ENCODE measurements at regions not wholly inside any gene's neighbourhood (a gene's known extent, or its start where the extent isn't known, plus 50 kb on each side); places are given as distances from the start of the nearest gene placed in this dataset.

DNA sequence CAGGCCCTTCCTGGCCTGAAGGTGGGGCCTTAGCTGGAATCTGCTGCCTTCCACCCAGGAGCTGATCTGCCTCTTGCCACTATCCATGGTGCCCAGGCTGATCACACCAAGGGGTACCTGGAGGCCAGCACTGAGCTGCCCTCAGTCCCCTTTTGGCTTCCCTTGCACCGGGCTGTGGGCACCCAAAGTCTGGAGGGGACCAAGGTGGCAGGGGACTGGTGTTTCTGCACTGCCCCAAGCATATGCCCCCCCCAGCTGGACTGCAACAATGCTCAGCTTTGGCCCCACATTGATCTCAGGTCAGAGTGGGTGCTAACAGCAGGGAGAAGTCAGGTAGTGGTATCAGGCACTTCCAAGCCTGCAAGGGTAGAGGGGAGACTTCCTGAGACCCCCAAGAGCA lies 902.6 kb upstream of the EPHA6 start:
- no peak for DNase-seq (ENCODE audit: low read depth in 2 of 2)

DNA sequence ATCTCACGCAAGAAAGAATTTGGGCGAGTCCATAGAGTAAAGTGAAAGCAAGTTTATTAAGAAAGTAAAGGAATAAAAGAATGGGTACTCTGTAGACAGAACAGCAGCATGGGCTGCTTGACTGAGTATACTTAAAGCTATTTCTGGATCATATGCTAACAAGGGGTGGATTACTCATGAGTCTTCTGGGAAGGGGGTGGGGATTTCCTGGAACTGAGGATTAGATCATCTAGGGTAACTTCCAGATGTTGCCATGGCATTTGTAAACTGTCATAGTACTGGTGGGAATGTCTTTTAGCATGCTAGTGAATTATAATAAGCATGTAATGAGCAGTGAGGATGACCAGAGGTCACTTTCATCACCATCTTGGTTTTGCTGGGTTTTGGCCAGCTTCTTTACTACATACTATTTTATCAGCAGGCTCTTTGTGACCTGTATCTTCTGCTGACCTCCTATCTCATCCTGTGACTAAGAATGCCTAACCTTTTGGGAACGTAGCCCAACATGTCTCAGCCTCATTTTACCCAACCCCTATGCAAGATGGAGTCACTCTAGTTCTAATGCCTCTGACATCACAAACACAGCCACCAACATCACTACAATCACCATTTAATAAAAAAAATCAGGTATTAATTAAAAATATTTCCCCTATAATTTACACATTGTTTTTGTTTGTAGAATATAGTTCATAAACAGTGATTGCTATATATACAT lies 890.7 kb upstream of the EPHA6 start:
- peak; percentile 5 for DNase-seq (ENCODE audit: low read depth in 2 of 2)

DNA sequence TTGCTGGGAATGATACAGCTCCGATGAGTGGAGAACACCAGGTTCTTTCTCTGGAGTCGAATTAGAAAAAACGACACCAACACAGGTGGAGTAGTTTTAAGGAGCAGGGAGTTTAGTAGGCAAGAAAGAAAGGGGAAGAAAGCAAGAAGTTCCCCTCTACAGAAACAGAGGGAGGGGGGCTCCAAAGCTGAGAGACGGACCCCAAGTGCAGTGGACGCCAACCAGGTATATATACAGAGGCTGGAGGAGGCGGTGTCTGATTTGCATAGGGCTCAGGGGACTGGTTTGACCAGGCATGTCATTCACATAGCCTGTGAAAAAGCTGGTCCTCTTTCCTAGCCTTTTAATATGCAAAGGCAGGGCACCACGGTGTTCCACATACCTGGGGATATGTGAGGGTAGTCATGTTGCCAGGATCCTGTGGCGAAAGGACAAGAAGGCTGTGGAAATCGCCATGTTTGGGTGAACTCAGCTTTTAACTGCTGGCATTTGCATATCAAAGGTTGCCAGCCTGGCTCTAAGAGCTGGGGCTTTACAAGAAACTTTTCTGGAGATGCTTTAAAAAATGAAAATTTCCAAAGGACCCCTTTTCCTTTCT lies 887.4 kb upstream of the EPHA6 start:
- DNase-seq (ENCODE audit: low read depth in 2 of 2) = no peak

DNA sequence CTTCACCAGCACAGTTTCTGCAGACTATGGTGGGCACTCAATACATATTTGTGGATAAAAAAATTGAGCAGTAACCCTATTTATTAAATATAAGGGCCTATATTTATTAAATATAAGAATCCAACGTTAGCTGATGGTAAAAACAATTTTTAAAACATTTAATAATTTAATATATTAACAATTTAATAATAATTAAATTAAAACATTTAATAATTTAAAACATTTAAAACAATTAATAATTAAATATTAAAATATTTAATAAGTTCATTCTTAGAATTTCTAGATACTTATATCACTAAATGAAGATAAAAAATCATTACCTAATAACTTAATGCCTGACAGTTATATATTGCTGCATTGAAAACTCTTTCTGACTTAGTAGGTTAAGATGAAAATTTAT lies 880.2 kb upstream of the EPHA6 start:
- DNase-seq (ENCODE audit: low read depth in 2 of 2) = no peak

DNA sequence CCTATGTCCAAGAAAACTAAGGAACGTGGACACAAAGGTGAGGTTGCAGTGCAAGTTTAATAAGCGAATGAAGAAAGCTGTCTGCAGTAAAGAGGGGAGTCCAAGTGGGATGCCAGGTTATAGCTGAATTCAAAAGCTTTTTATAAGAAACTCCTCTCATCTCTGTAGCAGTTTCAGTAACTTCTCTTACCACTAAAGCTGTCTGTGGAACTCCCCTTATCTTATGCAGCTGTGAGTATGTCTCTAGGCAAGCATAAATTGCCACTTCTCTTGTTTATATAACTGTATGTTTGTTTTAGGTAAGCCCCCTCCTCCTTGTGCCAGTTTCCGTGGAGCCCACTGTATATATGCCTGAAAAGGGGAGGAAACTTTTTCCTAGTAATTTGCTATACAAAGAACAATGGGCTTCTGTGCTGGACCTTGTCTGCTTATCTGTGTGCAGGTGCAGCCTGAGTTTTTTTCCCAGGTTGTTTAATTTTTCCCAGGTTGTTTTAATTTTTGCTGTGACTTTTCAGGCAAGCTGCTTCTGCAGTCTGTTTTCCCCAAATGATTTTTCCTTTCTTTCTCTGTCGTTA lies 875.1 kb upstream of the EPHA6 start:
- DNase-seq (ENCODE audit: low read depth in 2 of 2) = no peak

DNA sequence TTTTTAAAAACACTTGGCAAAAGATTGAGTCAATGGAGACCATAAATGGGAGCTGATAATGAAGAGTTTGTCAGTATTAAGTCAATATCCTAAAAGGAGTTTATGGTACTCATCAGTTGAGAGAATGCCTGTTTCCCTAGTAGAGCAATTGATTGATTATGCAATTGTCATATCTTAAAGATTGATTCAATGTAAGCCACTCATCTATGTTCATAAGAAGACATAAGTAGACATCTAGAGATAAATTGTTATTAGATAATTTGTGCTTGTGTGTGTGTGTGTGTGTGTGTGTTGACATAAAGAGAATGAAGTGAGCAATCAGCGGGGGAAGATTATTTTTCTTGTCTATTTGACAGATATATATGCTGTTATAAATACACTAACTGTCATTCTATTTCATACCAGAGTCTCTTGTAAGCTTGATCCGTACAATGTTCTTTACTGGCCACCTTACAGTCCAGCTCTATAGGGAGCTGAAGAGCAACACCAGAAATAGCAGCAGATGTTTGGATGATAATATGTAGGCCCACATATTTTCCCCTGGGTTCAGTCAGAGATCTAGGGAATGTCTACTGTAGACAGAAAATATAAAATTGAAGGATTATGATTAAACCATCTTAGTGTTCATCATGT lies 848.6 kb upstream of the EPHA6 start:
- no peak for DNase-seq (ENCODE audit: low read depth in 2 of 2)

DNA sequence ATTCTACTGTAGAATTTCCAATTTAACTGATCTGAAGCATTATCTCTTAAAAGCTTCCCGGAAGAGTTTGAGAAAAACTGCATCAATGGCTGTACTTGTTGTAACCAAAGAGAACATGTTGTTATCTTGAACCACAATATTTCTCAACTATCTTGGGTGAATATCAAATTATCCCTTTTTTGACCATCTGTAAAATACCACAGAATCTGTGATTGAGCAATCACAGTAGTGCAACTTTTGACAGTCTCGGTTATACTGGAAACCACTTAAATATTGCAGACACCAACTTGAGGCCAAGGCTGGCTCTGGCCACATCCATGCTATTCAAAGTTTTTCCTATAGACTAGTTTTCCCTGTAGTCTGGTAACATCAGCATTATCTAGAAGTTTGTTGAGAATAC lies 842.8 kb upstream of the EPHA6 start:
- DNase-seq (ENCODE audit: low read depth in 2 of 2) = no peak

DNA sequence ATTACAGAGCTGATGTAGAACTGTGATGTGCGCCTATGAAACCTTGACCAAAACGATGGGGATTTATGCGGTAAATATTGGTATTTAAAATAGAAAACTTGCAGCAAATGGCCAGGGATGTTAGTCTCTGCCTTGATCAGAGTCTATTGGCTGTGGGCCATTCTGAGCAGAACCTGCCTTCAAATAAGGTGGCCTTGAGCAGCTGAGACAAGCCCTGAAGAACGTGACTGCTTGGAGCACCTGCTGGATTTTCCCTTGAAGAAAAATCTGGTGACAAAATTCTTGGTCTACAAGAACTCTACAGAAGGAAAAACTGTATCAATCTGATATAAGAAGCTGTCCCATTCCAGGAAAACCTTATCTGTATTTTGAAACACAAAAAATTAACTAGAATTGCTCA lies 820.1 kb upstream of the EPHA6 start:
- no peak for DNase-seq (ENCODE audit: low read depth in 2 of 2)

DNA sequence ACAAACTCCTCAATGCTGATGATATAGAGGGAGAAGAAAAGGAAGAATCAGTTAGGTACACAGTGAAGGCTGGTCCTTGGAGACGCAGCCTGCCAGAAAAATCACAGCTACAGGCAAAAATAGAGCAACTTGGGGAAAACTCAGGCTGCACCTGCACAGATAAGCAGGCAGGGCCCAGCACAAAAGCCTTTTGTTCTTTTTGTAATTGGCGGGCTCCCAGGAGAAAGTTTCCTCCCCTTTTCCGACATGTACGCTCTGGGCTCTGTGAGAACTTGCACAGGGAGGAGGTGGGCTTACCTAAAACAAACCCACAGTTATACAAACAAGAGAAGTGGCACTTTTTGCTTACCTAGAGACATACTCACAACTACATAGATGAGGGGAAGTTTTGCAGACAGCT lies 813.4 kb upstream of the EPHA6 start:
- no peak for DNase-seq (ENCODE audit: low read depth in 2 of 2)

DNA sequence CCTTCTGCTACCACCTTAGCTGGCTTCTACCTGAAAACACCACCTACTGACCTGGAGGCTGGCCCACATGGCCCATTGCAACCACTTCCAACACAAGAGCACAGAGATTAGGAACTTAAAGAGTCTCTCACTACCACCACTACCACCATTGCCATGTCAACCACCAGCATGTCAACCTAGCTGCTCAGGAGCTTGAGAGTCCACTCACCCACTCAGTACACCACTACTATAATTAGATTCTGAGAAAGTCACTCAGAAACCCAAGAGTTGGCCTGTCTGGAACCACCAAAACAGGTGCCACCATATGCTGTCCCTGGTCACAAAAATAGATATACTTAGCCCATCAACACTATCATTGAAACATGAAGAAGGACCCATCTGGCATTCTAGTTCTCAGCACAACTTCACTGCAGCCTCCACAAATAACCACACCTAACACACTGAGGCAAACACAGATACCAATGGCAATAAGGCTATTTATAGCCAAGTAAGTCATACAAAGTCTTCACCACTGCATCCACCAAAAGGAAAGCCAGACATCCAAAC lies 806.7 kb upstream of the EPHA6 start:
- no peak for DNase-seq (ENCODE audit: low read depth in 2 of 2)

DNA sequence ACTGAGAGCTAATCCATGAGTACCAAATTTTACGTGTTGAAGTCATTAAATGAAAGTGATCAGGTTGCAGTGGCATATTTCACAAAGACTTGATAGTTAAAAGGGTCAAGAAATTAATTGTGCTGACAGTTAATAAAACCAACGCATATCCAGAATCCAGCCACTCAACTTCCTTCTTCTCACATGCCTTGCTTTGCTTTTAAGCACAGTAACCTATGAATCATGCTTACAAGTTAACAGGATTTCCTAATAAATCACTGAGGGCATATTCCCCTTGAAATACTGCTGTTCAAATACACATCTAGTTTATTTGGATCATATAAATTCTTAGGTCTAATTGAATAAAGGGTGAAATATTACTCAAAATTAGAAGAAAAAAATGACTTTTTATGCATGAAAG lies 801.5 kb upstream of the EPHA6 start:
- no peak for DNase-seq (ENCODE audit: low read depth in 2 of 2)

DNA sequence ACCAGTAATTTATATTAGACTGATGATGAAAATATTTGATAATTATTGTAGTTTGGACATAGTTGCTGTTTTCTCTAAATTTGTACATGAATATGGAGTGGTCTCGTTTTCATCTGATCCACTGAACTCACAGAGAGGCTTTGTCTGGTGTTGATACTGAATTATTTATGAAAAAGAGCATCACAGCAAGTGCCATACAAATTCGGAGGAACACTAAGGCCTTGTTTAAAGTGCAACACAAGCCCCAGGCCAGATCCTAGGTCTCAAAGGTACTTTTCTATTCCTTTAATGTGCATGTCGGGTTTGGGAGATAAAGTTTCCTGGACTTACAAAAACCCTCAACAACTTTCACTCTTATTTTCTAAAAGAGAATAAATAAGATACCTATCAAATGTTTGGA lies 796.8 kb upstream of the EPHA6 start:
- no peak for DNase-seq (ENCODE audit: low read depth in 2 of 2)

DNA sequence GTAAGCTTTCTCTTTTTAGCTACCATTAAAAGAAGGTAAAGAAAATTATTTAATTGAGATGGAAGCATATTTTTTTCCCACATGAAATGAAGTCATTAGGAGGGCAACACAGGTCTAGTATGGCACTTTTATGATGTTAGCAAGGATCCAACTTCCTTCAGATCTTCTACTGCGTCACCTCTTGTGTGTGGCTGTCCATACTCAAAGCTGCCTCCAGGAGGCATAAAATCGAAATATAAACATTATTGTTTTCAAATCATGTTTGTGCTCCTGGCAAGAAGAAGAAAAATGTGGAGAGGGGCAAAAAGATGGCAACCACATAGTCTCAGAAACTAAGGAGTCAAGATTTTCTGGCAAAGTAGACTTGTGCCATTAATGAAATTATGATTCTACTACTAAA lies 791.7 kb upstream of the EPHA6 start:
- no peak for DNase-seq (ENCODE audit: low read depth in 2 of 2)

DNA sequence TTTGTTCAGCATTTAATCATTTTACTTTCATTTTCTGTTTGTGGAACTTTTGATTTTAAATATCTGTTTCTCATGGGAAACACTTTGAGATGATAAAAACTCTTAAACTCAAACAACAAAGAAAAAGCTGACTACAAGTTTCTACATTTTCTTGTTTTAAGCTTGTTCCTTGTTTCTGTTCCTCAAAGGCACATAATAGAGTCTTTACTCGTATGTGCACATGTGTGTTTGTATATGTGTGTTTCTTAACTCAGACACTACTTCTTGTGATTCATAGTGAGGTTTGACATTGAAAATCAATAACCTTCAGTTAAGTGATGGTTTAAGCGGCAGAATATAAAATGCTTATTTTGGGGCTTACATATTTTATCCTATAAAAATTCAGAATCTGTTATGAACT lies 786.7 kb upstream of the EPHA6 start:
- DNase-seq (ENCODE audit: low read depth in 2 of 2) = no peak

DNA sequence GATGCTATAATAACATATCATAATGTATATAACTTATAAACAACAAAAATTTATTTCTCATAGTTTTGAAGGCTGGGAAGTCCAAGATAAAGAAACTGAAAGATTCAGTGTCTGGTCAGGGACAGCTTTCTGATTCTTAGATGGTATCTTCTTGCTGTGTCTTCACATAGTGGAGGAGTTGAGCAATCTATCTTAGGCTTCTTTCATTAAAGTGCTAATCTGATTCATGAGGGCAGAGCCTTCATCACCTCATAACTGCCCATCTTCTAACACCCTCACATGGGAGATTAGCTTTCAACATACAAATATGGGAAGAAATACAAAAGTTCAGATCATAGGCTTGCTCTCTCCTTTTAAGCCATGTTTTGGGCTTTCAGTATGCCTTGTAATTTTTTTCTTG lies 774.8 kb upstream of the EPHA6 start:
- no peak for DNase-seq (ENCODE audit: low read depth in 2 of 2)

DNA sequence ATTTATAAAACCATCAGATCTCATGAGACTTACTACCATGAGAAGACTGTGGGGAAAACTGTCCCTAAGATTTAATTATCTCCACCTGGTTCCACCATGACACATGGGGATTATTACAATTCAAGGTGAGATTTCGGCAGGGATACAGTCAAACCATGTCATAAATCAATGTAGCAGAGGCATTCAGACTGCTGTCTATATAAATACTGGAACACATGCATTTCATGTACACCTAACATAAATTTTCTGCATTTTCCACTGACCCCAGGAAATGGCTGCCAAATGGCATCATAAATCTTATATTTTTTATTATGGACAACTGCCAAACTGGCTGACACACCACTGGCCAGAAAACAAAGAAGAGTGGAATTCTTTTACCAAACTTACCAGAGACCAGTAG lies 755.1 kb upstream of the EPHA6 start:
- no peak for DNase-seq (ENCODE audit: low read depth in 2 of 2)

DNA sequence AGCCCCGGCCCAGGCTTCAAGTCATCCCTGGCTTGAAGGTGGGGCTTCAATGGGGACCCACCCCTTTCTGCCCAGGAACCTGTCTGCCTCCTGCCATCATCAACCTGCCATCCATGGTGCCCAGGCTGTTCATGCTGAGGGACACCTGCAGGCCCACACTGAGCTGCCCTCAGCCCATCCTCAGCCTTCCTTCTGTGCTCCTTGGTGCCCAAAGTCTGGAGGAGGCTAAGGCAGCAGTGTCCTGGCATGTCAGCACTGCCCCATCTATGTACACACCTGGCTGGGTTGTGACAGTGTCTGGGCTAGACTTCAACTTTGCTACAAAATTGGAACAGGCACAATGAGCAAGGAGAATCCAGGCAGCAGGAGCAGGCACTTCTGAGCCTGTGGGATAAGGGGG lies 745.3 kb upstream of the EPHA6 start:
- DNase-seq (ENCODE audit: low read depth in 2 of 2) = no peak

DNA sequence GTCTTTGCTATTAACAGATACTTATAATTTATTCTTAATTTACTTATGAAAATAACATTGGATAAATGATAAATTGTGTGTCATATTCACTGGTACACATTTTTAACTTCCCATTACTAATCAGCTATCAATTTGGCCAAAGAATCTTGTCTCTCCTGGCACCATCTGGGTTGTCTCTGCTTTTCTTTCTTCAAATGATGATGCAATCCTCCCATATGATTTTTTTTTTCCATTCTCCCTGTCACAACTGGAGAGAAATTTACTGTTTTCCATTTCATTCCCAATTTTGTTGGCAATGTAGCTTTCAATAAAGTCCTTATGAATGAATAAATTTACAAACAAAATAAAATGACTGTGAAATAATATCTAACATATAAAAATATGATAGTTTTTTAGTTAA lies 743.7 kb upstream of the EPHA6 start:
- DNase-seq (ENCODE audit: low read depth in 2 of 2) = no peak

DNA sequence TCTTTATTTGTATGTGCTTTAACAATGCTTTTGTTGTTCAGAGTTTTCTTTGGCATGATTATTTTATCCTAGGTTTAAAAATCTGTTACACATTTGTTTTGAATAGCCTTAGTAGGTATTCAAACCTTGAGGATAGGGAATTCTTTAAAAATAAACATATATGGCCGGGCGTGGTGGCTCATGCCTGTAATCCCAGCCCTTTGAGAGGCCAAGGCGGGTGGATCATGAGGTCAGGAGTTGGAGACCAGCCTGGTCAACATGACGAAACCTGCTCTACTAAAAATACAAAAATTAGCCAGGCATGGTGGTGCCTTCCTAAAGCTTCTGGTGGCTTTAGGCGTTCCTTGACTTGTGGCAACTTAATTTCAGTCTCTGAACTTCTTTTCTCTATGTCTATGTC lies 743.3 kb upstream of the EPHA6 start:
- DNase-seq (ENCODE audit: low read depth in 2 of 2) = no peak

DNA sequence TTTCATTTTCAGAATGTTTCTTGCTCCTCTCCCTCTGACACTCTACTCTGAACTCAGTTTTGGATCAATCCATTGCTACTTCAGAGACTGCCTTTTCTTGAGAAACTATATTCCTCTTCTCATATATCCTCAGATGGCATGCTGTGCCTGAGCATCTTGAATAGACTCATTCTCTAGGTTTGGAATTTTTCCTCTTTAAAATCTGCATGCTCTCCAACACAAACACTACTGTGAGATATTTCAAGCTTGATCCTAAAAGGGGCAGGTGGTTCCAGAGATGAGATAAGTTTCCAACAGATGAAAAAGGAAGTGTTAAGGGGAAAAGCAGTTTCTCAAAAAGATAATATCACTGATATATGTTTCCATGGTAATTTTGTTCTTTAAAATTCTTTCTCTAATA lies 742.2 kb upstream of the EPHA6 start:
- DNase-seq (ENCODE audit: low read depth in 2 of 2) = no peak

DNA sequence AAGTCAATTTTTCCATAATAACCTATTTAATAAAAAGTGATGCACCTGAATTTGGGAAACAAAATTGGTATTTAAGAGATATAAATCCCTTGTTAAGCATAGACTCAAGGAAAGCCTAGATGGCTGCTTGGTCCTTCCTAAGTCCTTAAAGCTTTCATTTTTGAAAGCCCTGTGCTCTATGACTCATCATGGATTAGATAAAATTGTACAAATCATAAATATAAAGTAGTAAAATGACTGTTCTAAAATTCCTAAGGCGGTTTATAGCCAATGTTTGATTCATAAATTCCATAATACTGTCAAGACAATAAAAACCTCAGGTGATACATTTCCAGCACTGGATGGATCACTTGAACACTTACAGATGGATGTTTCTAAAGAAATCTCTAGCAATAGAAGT lies 730.8 kb upstream of the EPHA6 start:
- DNase-seq (ENCODE audit: low read depth in 2 of 2) = no peak

DNA sequence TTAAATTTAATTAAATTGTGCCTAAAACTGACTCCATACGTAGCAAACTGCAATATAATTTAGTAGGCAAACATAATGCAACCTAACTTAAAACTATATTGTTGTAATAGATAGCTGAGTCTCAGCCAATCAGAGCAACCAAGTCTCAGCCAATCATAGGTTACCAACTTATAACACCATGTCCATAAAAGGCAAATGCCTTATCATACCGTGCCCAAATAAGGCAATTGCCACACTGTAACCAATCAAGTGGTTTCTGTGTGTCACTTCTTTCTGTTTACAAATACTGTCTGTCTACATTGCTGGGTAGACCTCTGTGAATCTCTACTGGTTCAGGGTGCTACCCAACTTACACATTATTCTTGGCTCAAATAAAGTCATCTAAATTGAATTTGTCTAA lies 728.4 kb upstream of the EPHA6 start:
- no peak for DNase-seq (ENCODE audit: low read depth in 2 of 2)

DNA sequence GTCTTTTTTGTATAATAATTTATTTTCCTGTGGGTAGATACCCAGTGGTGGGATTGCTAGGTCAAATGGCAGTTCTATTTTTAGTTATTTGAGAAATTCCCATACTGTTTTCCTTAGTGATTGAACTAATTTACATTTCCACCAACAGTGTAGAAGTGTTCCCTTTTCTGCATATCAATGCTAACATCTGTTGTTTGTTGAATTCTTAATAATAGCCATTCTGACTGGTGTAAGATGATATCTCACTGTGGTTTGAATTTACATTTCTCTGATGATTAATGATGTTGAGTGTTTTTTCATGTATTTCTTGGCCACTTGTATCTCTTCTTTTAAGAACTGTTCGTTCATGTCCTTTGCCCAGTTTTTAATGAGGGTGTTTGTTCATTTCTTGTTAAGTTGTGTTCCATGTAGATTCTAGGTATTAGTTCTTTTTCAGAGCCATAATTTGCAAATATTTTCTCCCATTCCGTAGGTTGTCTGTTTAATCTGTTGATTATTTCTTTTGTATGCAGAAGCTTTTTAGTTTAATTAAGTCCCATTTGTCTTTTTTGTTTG lies 713.3 kb upstream of the EPHA6 start:
- no peak for DNase-seq (ENCODE audit: low read depth in 2 of 2)

Measured in stimulated activated CD4-positive, alpha-beta T cell treated with anti-CD3 and anti-CD28 coated beads, Interleukin-15, amount 100 ng/mL, for 48 hours (primary cell).